ENCODE measurements at regions not wholly inside any gene's neighbourhood (a gene's known extent, or its start where the extent isn't known, plus 50 kb on each side); places are given as distances from the start of the nearest gene placed in this dataset.

- H3K27ac ChIP-seq (ENCODE audit: control insufficient read depth, insufficient read depth, low read length), result no peak overlapping the region
- no peak for DNase-seq (ENCODE audit: low read depth, low spot score)
- H3K9ac ChIP-seq (ENCODE audit: control insufficient read depth, extremely low read depth, insufficient read depth, low read length), result no peak overlapping the region
- H3K9me1 ChIP-seq (ENCODE audit: control insufficient read depth, extremely low read depth, insufficient read depth, low read length), result no peaks in the 10 kb centered on the region
- H2AFZ ChIP-seq (ENCODE audit: control insufficient read depth, low read length), result no peak overlapping the region
- no peaks in the 10 kb centered on the region for H3K9me3 ChIP-seq (ENCODE audit: control insufficient read depth, low read depth, low read length)
- H3K27me3 ChIP-seq (ENCODE audit: control insufficient read depth, extremely low read depth, insufficient read depth, low read length), result no peaks in the 10 kb centered on the region
- H3K4me3 ChIP-seq (ENCODE audit: control insufficient read depth in 2 of 3, extremely low read depth in 1 of 3, insufficient read depth in 2 of 3, low read depth in 1 of 3, low read length in 3 of 3), result no peak overlapping the region
- H4K20me1 ChIP-seq (ENCODE audit: control insufficient read depth, extremely low read depth, insufficient read depth, low read length), result no peaks in the 10 kb centered on the region
- H3K79me2 ChIP-seq (ENCODE audit: control insufficient read depth, insufficient read depth, low read length), result no peaks in the 10 kb centered on the region
- H3K36me3 ChIP-seq (ENCODE audit: control insufficient read depth in 2 of 2, extremely low read depth in 1 of 2, insufficient read depth in 2 of 2, low read length in 2 of 2), result no peaks in the 10 kb centered on the region
- FAIRE-seq, result no peak
- no peaks in the 10 kb centered on the region for H3K4me1 ChIP-seq (ENCODE audit: control insufficient read depth, extremely low read depth, insufficient read depth, low read length)
- H3K4me2 ChIP-seq (ENCODE audit: control insufficient read depth, extremely low read depth, insufficient read depth, low read depth, low read length), result no peak overlapping the region
- TF ChIP-seq CTCF (optimal IDR thresholded peaks at IDR 0.05 in 1 of 3, IDR thresholded peaks at IDR 0.05 in 1 of 3, conservative IDR thresholded peaks at IDR 0.05 in 1 of 3; ENCODE audit: extremely low read depth in 1 of 3, insufficient read depth in 2 of 3, low read length in 3 of 3) (no peak), EZH2 (IDR thresholded peaks at IDR 0.05; ENCODE audit: low read length) (no peak)
- dilution Hi-C loops (cut with MboI; ENCODE audit: extremely low pct_ligation_motif_present, low sequenced_read_pairs), result no loop called here
Measured at GRCh38 chr13:42707048-42707447, 74.3 kb upstream of the FAM216B start.

GRCh38 chr13:42707586-42707985, 73.8 kb upstream of the FAM216B start:
- Histone ChIP-seq H3K4me3 (ENCODE audit: control insufficient read depth in 2 of 3, extremely low read depth in 1 of 3, insufficient read depth in 2 of 3, low read depth in 1 of 3, low read length in 3 of 3) (no peak overlapping the region), H3K27me3 (ENCODE audit: control insufficient read depth, extremely low read depth, insufficient read depth, low read length) (no peaks in the 10 kb centered on the region), H4K20me1 (ENCODE audit: control insufficient read depth, extremely low read depth, insufficient read depth, low read length) (no peaks in the 10 kb centered on the region), H3K4me1 (ENCODE audit: control insufficient read depth, extremely low read depth, insufficient read depth, low read length) (no peaks in the 10 kb centered on the region), H3K36me3 (ENCODE audit: control insufficient read depth in 2 of 2, extremely low read depth in 1 of 2, insufficient read depth in 2 of 2, low read length in 2 of 2) (no peaks in the 10 kb centered on the region), H2AFZ (ENCODE audit: control insufficient read depth, low read length) (no peak overlapping the region), H3K27ac (ENCODE audit: control insufficient read depth, insufficient read depth, low read length) (no peak overlapping the region), H3K9me1 (ENCODE audit: control insufficient read depth, extremely low read depth, insufficient read depth, low read length) (no peaks in the 10 kb centered on the region), H3K9me3 (ENCODE audit: control insufficient read depth, low read depth, low read length) (no peaks in the 10 kb centered on the region), H3K9ac (ENCODE audit: control insufficient read depth, extremely low read depth, insufficient read depth, low read length) (no peak overlapping the region), H3K4me2 (ENCODE audit: control insufficient read depth, extremely low read depth, insufficient read depth, low read depth, low read length) (no peak overlapping the region), H3K79me2 (ENCODE audit: control insufficient read depth, insufficient read depth, low read length) (no peaks in the 10 kb centered on the region)
- DNase-seq (ENCODE audit: low read depth, low spot score), result no peak
- TF ChIP-seq EZH2 (IDR thresholded peaks at IDR 0.05; ENCODE audit: low read length) (no peak), CTCF (optimal IDR thresholded peaks at IDR 0.05 in 1 of 3, IDR thresholded peaks at IDR 0.05 in 1 of 3, conservative IDR thresholded peaks at IDR 0.05 in 1 of 3; ENCODE audit: extremely low read depth in 1 of 3, insufficient read depth in 2 of 3, low read length in 3 of 3) (no peak)
- dilution Hi-C loops (cut with MboI; ENCODE audit: extremely low pct_ligation_motif_present, low sequenced_read_pairs), result no loop called here
- no peak for FAIRE-seq
